ENCODE measurements at regions not wholly inside any gene's neighbourhood (a gene's known extent, or its start where the extent isn't known, plus 50 kb on each side); places are given as distances from the start of the nearest gene placed in this dataset.

GRCh38 chr7:12508554-12508953, 62.0 kb upstream of the SCIN start:
- Histone ChIP-seq H3K27ac (ENCODE audit: low read depth, low read length) (no peak overlapping the region), H3K36me3 (ENCODE audit: control insufficient read depth, insufficient read depth, low read length) (no peaks in the 10 kb centered on the region), H3K4me3 (ENCODE audit: low read depth, low read length) (no peak overlapping the region), H3K4me1 (ENCODE audit: control insufficient read depth, insufficient read depth, low read length) (no peaks in the 10 kb centered on the region), H3K27me3 (ENCODE audit: control insufficient read depth, insufficient read depth, low read length) (no peaks in the 10 kb centered on the region), H3K9me3 (ENCODE audit: control insufficient read depth, insufficient read depth, low read length) (no peaks in the 10 kb centered on the region)
- WGBS (ENCODE audit: insufficient coverage): 100% methylated on average over 1 of the region's 2 CpGs
- no peak for DNase-seq (ENCODE audit: low read depth in 4 of 6, low spot score in 6 of 6)

- no peak for DNase-seq (ENCODE audit: low read depth in 4 of 6, low spot score in 6 of 6)
- Histone ChIP-seq H3K4me3 (ENCODE audit: low read depth, low read length) (no peak overlapping the region), H3K27me3 (ENCODE audit: control insufficient read depth, insufficient read depth, low read length) (no peaks in the 10 kb centered on the region)
Measured at GRCh38 chr7:12517451-12517850, 53.1 kb upstream of the SCIN start.

GRCh38 chr7:12518920-12519681, 51.4 kb upstream of the SCIN start:
- no peaks in the 10 kb centered on the region for H3K4me1 ChIP-seq (ENCODE audit: control insufficient read depth, insufficient read depth, low read length)
- no peak overlapping the region for H3K4me3 ChIP-seq (ENCODE audit: low read depth, low read length)
- 80% methylated on average over 2 of the region's 2 CpGs for WGBS (ENCODE audit: insufficient coverage)
- no peak overlapping the region for H3K27ac ChIP-seq (ENCODE audit: low read depth, low read length)
- no peaks in the 10 kb centered on the region for H3K27me3 ChIP-seq (ENCODE audit: control insufficient read depth, insufficient read depth, low read length)
- no peaks in the 10 kb centered on the region for H3K9me3 ChIP-seq (ENCODE audit: control insufficient read depth, insufficient read depth, low read length)
- no peak for DNase-seq (ENCODE audit: low read depth in 4 of 6, low spot score in 6 of 6)
- no peaks in the 10 kb centered on the region for H3K36me3 ChIP-seq (ENCODE audit: control insufficient read depth, insufficient read depth, low read length)

More at GRCh38 chr7:12517451-12517850, 53.1 kb upstream of the SCIN start:
- Histone ChIP-seq H3K4me1 (ENCODE audit: control insufficient read depth, insufficient read depth, low read length) (no peaks in the 10 kb centered on the region), H3K27ac (ENCODE audit: low read depth, low read length) (no peak overlapping the region), H3K9me3 (ENCODE audit: control insufficient read depth, insufficient read depth, low read length) (no peaks in the 10 kb centered on the region), H3K36me3 (ENCODE audit: control insufficient read depth, insufficient read depth, low read length) (no peaks in the 10 kb centered on the region)

- DNase-seq (ENCODE audit: low read depth in 4 of 6, low spot score in 6 of 6): no peak
- Histone ChIP-seq H3K36me3 (ENCODE audit: control insufficient read depth, insufficient read depth, low read length) (no peaks in the 10 kb centered on the region), H3K4me1 (ENCODE audit: control insufficient read depth, insufficient read depth, low read length) (no peaks in the 10 kb centered on the region), H3K27me3 (ENCODE audit: control insufficient read depth, insufficient read depth, low read length) (no peaks in the 10 kb centered on the region), H3K27ac (ENCODE audit: low read depth, low read length) (no peak overlapping the region), H3K9me3 (ENCODE audit: control insufficient read depth, insufficient read depth, low read length) (no peaks in the 10 kb centered on the region), H3K4me3 (ENCODE audit: low read depth, low read length) (no peak overlapping the region)
- WGBS (ENCODE audit: insufficient coverage): 0% methylated on average over 1 of the region's 1 CpG
Measured at GRCh38 chr7:12519682-12520009, 50.9 kb upstream of the SCIN start.

Measured in spinal cord (tissue), 9 donors.